NCI-H2171 treated with DMSO at 0.1 percent for 48 hours (cell line): ENCODE measurements at regions not wholly inside any gene's neighbourhood (a gene's known extent, or its start where the extent isn't known, plus 50 kb on each side); places are given as distances from the start of the nearest gene placed in this dataset.

Experiments
- DNase-seq: peaks from one replicate; lab custom pipeline; 2025; lab: John Stamatoyannopoulos, UW

GRCh38 chr9:673264-673965, 168.1 kb upstream of the DMRT1 start:
- no peak for DNase-seq

DNA sequence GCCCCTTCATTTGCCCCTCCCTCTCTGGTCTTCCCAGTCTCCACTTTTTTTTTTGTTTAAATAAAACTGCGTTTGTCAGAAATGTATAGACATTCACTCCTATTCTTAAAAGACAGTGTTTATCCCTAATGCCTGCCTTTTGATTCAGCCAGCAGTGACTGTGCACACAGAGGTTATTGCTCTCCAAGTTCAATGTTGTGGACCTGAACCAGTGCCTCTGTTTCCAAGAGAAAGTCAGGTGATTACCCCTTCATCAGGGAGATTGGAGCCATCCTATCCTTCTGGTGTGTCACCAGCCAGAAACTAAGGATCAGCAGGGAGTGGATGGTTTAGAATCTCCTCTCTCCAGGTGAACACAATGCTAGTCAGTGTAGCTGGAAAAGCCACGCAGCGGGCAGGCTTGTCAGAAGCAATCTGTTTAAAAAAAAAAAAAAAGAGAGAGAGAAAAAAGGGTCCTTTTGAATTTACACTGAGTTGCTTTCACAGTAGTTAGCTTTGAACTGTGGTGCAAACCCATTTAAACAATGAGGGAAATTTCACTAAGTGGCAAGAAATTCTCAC, 167.5 kb upstream of the DMRT1 start:
- no peak for DNase-seq

DNA sequence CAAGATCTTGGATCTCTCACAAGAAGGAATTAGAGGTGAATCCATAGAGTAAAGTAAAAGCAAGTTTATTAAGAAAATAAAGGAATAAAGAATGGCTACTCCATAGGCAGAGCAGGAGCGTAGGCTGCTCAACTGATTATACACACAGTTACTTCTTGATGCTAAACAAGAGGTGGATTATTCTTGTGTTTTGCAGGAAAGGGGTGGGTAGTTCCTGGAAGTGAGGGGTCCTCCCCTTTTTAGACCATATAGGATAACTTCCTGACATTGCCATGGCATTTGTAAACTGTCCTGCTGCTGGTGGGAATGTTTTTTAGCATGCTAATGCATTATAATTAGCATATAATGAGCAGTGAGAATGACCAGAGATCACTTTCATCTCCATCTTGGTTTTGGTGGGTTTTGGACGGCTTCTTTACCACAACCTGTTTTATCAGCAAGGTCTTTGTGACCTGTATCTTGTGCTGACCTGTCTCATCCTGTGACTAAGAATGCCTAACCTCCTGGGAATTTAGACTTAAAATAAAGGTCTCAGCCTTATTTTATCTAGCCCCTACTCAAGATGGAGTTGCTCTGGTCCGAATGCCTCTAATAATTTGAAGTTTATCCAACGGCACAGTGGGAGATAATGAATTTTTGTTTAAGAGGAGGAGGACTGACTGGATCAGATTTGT, 165.7 kb upstream of the DMRT1 start:
- DNase-seq = no peak

GRCh38 chr9:676780-677438, 164.6 kb upstream of the DMRT1 start:
- DNase-seq = no peak

DNA sequence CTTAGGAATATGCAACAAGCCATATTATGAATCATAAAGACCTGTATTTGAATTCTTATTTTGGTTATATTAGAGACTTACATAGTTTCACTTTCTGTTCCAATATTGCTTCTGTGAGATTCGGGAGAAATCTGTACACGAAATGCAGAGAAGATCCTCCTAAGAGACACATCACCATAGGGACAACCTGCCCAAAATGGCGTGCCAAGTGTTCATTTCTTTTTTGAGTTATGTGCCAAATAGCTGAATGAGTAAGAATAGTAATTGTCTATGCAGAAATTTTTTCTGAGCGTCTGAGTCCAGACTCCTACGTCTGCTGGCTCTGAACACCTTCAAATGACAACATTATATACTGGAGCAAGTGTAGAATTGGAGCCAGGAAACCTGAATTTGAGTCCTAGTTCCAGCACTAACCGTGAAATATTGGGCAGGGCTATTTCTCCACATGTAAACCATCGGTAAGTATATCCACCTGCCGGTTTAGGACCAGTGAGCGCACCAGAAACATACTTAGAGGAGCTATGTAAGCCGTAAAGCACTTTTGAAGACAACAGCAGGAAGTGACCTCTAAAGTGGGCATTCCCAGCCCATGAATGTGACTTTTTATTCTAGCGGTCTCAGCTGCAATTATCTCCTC, 163.9 kb upstream of the DMRT1 start:
- no peak for DNase-seq

DNA sequence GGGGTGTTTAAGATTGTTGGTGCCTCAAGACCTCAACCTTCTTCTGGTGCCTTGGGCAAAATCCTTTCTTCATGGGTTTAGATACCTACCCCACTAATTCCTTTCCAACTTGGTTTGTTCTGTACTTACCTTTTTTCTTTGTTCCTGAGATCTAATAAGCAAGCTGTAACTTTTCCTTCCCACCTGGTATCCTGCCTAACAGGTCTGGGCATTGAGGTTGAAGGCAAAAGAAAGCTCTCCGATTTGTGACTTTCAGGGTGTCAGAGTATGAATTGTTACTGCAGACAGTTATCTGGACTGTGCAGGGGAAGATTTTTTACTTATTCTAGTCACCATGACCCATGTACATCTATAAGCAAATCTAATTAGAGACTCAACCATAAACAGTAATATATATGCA, 162.6 kb upstream of the DMRT1 start:
- DNase-seq = no peak

DNA sequence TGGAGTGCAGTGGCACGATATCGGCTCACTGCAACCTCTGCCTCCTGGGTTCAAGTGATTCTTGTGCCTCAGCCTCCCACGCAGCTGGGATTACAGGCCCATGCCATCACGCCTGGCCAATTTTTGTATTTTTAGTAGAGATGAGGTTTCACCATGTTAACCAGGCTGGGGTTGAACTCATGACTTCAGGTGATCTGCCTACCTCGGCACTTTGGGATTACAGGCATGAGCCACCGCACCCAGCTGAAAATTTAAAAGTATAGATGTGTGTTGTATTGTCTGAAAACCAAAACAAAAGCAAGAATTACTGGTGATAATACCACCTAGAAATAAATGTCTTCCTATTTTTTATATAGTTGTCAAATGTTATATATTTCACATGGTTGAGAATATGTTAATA, 162.0 kb upstream of the DMRT1 start:
- no peak for DNase-seq

- no peak for DNase-seq
These were observed 161.4 kb upstream of the DMRT1 start for GRCh38 chr9:680106-680505.

- no peak for DNase-seq
These were observed 158.6 kb upstream of the DMRT1 start for GRCh38 chr9:682633-683508.

DNA sequence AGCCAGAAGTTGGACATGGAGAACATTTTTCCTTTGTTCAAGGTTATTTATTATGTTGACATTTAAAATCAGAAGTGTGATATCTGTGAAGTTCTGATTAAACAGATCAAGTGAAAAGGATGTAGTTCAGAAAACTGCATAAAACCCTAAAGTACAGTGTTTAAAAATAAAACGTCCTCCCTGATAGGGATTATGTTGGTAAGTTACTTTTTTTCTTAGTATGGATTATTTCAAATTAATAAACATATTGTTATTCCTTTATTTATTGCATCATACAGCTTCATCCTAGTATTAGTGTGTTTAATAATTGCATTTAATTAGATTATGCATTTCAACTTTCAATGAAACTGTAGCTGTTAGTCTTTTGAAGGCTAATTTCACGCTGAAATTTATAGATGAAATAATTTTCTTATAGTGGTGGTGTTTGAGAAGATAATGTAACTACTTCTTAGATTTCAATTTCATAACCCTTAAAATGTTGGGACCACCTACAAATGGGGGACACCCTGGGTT, 157.9 kb upstream of the DMRT1 start:
- no peak for DNase-seq

DNA sequence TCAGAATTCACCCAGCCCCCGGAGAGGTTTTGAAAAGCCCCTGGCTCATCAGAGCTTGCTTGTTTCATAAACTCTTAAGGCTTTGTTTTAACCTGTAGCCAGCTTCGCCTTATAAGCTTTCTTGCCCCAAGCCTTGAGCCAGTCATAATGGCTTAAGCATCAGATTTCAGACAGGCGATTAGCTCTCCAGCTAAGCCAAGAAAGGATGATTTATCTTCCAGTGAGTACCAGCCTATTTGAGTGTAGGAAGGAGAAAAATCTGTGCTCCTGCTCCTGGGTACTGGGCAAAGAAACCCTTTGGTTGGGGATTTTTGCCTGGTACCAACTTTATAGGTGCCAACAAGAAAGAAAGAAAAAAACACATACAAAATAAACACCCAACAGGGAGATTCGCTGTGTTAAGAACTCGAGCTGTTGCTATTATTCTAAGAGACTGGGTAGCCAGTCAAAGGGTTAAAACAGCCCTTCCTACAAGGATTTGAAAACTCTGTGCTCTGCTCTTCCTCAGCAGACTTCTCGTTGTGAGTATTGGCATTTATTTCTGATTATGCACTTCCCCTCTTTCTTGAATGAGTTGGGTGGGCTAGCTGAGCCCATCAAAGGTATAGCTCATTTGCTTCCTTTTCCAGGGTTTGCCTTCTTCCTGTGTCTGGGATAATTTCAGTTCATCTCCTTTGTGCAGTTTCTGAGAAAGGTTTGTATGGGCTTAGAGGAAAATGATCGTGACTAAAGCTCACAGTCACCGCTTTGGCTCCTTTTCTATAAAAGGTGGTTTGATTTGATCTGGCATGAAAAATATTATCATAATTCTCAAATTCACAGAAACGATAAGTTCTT, 157.2 kb upstream of the DMRT1 start:
- no peak for DNase-seq

GRCh38 chr9:684941-685340, 156.6 kb upstream of the DMRT1 start:
- no peak for DNase-seq

DNA sequence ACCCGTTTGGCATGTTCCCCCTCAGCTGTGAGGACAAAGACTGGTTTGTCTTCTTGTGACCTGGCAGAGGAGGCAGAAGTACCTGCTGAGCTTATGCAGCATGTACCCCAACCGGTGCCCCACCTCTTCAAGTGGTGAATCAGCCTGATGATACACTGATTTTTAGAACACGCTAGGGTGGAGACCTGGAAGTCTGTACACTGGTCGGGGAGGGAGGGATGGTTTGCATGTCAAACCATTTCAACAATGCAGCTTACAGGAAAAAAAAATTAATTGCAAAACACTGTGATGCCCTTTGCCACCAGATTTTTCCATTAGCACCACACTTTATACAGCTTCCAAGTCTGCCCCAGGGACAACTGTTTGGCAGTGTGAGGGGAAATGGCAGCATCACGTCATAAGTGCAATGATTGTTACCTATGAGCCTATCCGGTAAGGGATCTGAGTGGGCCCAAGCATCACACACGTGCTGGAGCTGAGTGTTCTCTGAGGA, 155.1 kb upstream of the DMRT1 start:
- no peak for DNase-seq

- no peak for DNase-seq
These were observed 154.3 kb upstream of the DMRT1 start for GRCh38 chr9:687034-687785.

GRCh38 chr9:687994-688393, 153.5 kb upstream of the DMRT1 start:
- peak; percentile 33 for DNase-seq

DNA sequence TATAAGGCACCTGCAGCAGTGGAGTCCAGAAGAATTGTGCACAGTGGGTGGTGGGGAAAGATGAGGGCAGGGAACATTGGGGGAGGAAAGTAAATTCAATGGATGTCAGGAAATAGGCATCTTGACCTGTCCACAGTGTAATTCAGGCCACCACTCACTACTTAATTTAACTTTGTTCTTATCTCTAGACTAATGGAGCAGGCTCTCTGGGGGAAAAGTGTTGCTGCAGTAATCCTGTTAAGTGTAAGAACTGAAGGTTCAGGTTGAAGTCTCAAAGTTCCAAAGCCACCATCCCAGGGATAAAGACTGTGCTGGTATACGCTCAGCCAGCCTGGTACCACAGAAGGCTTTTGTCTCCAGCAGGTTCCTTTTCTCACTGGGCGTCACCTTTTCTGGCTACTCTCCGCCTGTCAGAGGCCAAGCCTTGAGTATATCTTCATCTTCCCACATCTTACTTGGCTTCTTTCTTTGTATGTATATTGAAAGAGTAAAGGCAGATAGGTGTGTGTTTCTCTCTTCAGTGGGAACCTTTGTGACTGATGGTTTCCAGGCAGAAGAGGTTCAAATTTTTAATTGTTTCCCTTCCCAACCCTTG, 150.9 kb upstream of the DMRT1 start:
- DNase-seq = no peak

DNA sequence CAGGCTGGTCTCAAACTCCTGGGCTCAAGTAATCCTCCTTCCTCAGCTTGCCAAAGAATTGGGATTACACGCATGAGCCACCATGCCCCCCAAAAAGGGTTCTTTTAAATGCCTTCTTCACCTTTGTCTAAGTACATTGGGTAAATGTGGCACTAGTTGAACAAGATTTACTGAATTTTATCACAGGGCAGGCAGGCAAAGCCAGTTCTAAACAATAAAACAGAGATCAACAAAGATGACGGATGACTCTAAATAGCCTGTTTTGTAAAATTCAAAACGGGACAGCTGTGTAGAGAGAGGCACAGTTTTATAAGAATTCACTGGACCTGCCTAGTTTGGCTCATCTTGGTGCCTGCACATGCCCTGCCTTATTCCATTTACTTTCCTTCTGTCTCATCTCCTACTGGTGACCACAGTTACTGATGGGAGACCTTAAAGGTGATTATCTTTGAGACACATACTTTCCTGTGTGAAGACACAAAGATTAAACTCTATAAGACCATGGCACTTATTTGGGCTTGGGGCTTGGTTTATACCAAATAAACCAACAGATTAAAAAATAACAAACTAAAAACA, 149.6 kb upstream of the DMRT1 start:
- no peak for DNase-seq

DNA sequence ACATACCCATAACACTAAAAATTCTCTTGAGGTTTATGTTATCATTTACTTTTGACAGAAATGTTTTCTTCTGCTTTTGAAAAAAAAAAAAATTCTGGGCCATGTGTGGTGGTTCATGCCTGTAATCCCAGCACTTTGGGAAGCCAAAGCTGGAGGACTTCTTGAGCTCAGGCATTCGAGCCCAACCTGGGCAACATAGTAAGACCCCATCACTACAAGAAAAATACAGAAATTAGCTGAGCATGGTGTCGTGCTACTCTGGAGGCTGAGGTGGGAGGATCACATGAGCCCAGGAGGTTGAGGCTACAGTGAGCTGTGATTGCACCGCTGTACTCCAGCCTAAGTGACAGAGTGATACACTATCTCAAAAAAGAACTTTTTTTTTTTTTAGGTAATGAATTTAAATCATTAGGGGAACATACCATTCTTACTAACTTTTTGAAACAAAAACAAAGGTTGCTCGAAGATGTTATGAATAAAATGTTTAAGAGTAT, 148.8 kb upstream of the DMRT1 start:
- no peak for DNase-seq
